ENCODE measurements at regions not wholly inside any gene's neighbourhood (a gene's known extent, or its start where the extent isn't known, plus 50 kb on each side); places are given as distances from the start of the nearest gene placed in this dataset.
A peak's percentile ranks its signal among the peaks of the same experiment; 100 is the strongest.

- Histone ChIP-seq H3K27me3 (ENCODE audit: control insufficient read depth in 2 of 2, insufficient read depth in 2 of 2, low read length in 2 of 2) (no peaks in the 10 kb centered on the region), H3K4me1 (ENCODE audit: control insufficient read depth in 1 of 2, insufficient read depth in 2 of 2, low read length in 2 of 2) (peaks cover 10 to 18% of the 10 kb centered on the region in 2 donors), H3K79me2 (ENCODE audit: insufficient read depth, low read length) (no peaks in the 10 kb centered on the region), H3K9ac (ENCODE audit: insufficient read depth, low read length, poor library complexity, severe bottlenecking) (no peak overlapping the region), H3K36me3 (replicated peaks in 1 of 2; ENCODE audit: control insufficient read depth in 1 of 2, insufficient read depth in 2 of 2, low read length in 2 of 2) (no peaks in the 10 kb centered on the region), H3K4me2 (replicated peaks; ENCODE audit: extremely low read depth, low read length, poor library complexity, severe bottlenecking) (no peak overlapping the region), H3K4me3 (replicated peaks in 1 of 3; ENCODE audit: low read depth in 2 of 3, low read length in 3 of 3) (no peak overlapping the region), H3K9me3 (replicated peaks in 1 of 2; ENCODE audit: control insufficient read depth in 1 of 2, insufficient read depth in 1 of 2, low read length in 2 of 2) (no peaks in the 10 kb centered on the region), H2AFZ (ENCODE audit: insufficient read depth, low read depth, low read length, poor library complexity, severe bottlenecking) (peak overlapping the region; percentile 52), H3K27ac (ENCODE audit: low read depth in 1 of 2, low read length in 2 of 2) (no peak overlapping the region), H4K20me1 (ENCODE audit: insufficient read depth, low read length) (no peaks in the 10 kb centered on the region)
- Mint-ChIP-seq H3K4me3 (no peak overlapping the region), H3K27me3 (ENCODE audit: low read depth in 3 of 3) (peaks cover 0 to 2% (median 1%) of the 10 kb centered on the region in 3 donors), H3K36me3 (no peaks in the 10 kb centered on the region), H3K4me1 (peaks cover 12% of the 10 kb centered on the region), H3K27ac (no peak overlapping the region), H3K9me3 (no peaks in the 10 kb centered on the region)
- WGBS (ENCODE audit: insufficient coverage): 50% methylated on average over 1 of the region's 3 CpGs
- intact Hi-C loops (cut with micrococcal nuclease): no loop called here
- DNase-seq: no peak
- TF ChIP-seq CTCF (IDR thresholded peaks at IDR 0.05): no peak
These were observed 256.9 kb upstream of the RASA1 start for GRCh38 chr5:87010736-87011135.

DNA sequence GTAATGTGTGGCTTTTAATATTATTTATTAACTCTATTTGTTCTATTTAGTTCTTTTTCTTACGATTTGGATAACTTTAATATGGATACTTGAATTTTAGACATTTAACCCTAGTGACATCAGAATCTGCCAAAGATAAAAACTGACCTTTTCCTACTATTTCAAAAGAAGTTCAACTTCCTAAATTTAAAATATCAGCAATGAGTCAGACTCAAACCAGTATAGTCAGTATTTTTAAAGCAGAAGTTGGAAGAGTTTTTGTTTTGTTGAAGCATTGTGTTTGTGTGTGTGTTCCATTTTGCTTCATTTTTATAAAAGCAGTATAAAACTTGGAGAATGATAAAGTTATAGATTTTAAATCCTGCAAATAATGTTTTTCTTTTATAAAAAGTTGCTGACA lies 251.8 kb upstream of the RASA1 start:
- H3K4me3 Mint-ChIP-seq: no peak overlapping the region
- WGBS (ENCODE audit: insufficient coverage): no CpG with 5 or more reads among the region's 1 CpG
- no peaks in the 10 kb centered on the region for H3K36me3 Mint-ChIP-seq
- intact Hi-C loops (cut with micrococcal nuclease): loop anchor here (5.0 kb wide), 2 partner anchors 39 to 44 kb away; no protein-coding TSS in a partner anchor
- Histone ChIP-seq H3K9ac (ENCODE audit: insufficient read depth, low read length, poor library complexity, severe bottlenecking) (no peak overlapping the region), H3K27ac (ENCODE audit: low read depth in 1 of 2, low read length in 2 of 2) (peak overlapping the region in 1 of 2 donors; percentile 82), H3K4me3 (replicated peaks in 1 of 3; ENCODE audit: low read depth in 2 of 3, low read length in 3 of 3) (peak overlapping the region in 1 of 3 experiments; percentile 30), H2AFZ (ENCODE audit: insufficient read depth, low read depth, low read length, poor library complexity, severe bottlenecking) (no peak overlapping the region), H3K79me2 (ENCODE audit: insufficient read depth, low read length) (no peaks in the 10 kb centered on the region), H3K9me3 (replicated peaks in 1 of 2; ENCODE audit: control insufficient read depth in 1 of 2, insufficient read depth in 1 of 2, low read length in 2 of 2) (no peaks in the 10 kb centered on the region), H4K20me1 (ENCODE audit: insufficient read depth, low read length) (no peaks in the 10 kb centered on the region), H3K4me1 (ENCODE audit: control insufficient read depth in 1 of 2, insufficient read depth in 2 of 2, low read length in 2 of 2) (peaks cover 33 to 49% of the 10 kb centered on the region in 2 donors), H3K36me3 (replicated peaks in 1 of 2; ENCODE audit: control insufficient read depth in 1 of 2, insufficient read depth in 2 of 2, low read length in 2 of 2) (no peaks in the 10 kb centered on the region), H3K27me3 (ENCODE audit: control insufficient read depth in 2 of 2, insufficient read depth in 2 of 2, low read length in 2 of 2) (no peaks in the 10 kb centered on the region), H3K4me2 (replicated peaks; ENCODE audit: extremely low read depth, low read length, poor library complexity, severe bottlenecking) (peak overlapping the region; percentile 34)
- peak; percentile 58 to 84 (median 69) for DNase-seq
- no peak for TF ChIP-seq CTCF (IDR thresholded peaks at IDR 0.05)
- H3K27me3 Mint-ChIP-seq (ENCODE audit: low read depth in 3 of 3): peaks cover 0 to 1% (median 0%) of the 10 kb centered on the region in 3 donors
- peak overlapping the region; percentile 78 to 92 (median 86) for H3K27ac Mint-ChIP-seq
- H3K9me3 Mint-ChIP-seq: no peaks in the 10 kb centered on the region
- peaks cover 41% of the 10 kb centered on the region for H3K4me1 Mint-ChIP-seq

Measured in CD14-positive monocyte (primary cell).